ENCODE measurements at regions not wholly inside any gene's neighbourhood (a gene's known extent, or its start where the extent isn't known, plus 50 kb on each side); places are given as distances from the start of the nearest gene placed in this dataset.

DNA sequence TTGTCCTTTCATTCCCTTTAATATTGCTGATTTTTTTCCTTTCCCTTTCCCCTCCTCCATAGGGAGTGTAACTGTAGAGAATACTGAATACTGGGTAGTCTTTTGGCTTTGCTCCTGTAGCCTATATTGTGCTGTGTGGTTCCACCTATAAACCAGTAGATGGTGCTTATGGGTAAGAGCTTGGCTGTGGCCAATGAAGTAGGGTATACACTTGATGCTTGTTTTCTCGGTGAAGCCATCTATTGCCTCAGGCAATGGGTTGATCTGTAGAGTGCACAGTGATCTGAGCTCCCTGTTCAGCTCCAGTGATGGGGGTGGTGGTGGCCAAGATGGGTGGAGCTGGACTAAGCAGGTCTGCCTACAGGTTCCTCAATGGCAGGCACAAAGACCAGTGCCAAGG lies 203.3 kb upstream of the IMPG1 start:
- Histone ChIP-seq H3K4me3 (ENCODE audit: low read length) (no peak overlapping the region), H3K36me3 (ENCODE audit: control insufficient read depth, insufficient read depth, low read length) (no peaks in the 10 kb centered on the region), H3K9ac (ENCODE audit: extremely low read depth, low read length, poor library complexity, severe bottlenecking) (no peak overlapping the region), H3K27ac (ENCODE audit: low read depth, low read length) (no peak overlapping the region), H3K4me1 (ENCODE audit: control insufficient read depth, insufficient read depth, low read length) (no peaks in the 10 kb centered on the region), H3K9me3 (ENCODE audit: control insufficient read depth, low read length) (no peaks in the 10 kb centered on the region), H3K27me3 (ENCODE audit: control insufficient read depth, insufficient read depth, low read length, poor library complexity, severe bottlenecking) (no peaks in the 10 kb centered on the region)
- Mint-ChIP-seq H3K9me3 (peaks cover 11% of the 10 kb centered on the region), H3K4me1 (no peaks in the 10 kb centered on the region), H3K36me3 (ENCODE audit: low read depth) (no peaks in the 10 kb centered on the region), H3K4me3 (no peak overlapping the region), H3K27ac (no peak overlapping the region), H3K27me3 (ENCODE audit: insufficient read depth) (no peaks in the 10 kb centered on the region)
- TF ChIP-seq, protein P1, sequence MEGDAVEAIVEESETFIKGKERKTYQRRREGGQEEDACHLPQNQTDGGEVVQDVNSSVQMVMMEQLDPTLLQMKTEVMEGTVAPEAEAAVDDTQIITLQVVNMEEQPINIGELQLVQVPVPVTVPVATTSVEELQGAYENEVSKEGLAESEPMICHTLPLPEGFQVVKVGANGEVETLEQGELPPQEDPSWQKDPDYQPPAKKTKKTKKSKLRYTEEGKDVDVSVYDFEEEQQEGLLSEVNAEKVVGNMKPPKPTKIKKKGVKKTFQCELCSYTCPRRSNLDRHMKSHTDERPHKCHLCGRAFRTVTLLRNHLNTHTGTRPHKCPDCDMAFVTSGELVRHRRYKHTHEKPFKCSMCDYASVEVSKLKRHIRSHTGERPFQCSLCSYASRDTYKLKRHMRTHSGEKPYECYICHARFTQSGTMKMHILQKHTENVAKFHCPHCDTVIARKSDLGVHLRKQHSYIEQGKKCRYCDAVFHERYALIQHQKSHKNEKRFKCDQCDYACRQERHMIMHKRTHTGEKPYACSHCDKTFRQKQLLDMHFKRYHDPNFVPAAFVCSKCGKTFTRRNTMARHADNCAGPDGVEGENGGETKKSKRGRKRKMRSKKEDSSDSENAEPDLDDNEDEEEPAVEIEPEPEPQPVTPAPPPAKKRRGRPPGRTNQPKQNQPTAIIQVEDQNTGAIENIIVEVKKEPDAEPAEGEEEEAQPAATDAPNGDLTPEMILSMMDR (conservative IDR thresholded peaks at IDR 0.05): peak; percentile 76
- WGBS, 2 experiments (ENCODE audit: insufficient coverage in 1 of 2, insufficient read length in 1 of 2): 86% methylated on average over 1 of the region's 1 CpG; no CpG with 5 or more reads in 1 of the 2 experiments
- DNase-seq: peak; percentile 48

DNA sequence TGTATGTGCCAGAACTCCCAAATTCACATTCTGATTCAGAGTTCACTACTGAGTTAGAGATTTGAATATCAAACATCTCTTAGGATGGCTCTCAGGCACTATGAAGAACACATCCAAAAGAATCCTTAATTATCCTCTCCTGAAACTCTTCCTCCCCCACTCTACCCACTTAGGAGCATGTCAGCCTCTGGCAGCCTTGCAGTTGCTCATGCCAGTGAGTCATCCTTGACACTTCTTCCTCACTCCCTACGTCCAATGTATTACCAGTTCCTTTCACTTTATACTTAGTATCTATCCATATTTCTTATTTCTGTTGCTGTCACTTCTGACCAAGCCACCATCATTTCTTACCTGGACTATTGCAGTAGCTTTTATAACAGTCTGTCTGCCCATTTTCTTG lies 192.0 kb upstream of the IMPG1 start:
- peaks cover 61% of the 10 kb centered on the region for H3K9me3 Mint-ChIP-seq
- WGBS, 2 experiments (ENCODE audit: insufficient coverage in 1 of 2, insufficient read length in 1 of 2): 82 to 84% methylated on average over 1 of the region's 1 CpG
- H3K4me1 Mint-ChIP-seq: no peaks in the 10 kb centered on the region
- peaks cover 2% of the 10 kb centered on the region for H3K36me3 Mint-ChIP-seq (ENCODE audit: low read depth)
- Histone ChIP-seq H3K9ac (ENCODE audit: extremely low read depth, low read length, poor library complexity, severe bottlenecking) (no peak overlapping the region), H3K4me3 (ENCODE audit: low read length) (no peak overlapping the region), H3K4me1 (ENCODE audit: control insufficient read depth, insufficient read depth, low read length) (no peaks in the 10 kb centered on the region), H3K27ac (ENCODE audit: low read depth, low read length) (no peak overlapping the region), H3K9me3 (ENCODE audit: control insufficient read depth, low read length) (peaks cover 33% of the 10 kb centered on the region), H3K27me3 (ENCODE audit: control insufficient read depth, insufficient read depth, low read length, poor library complexity, severe bottlenecking) (no peaks in the 10 kb centered on the region), H3K36me3 (ENCODE audit: control insufficient read depth, insufficient read depth, low read length) (no peaks in the 10 kb centered on the region)
- H3K4me3 Mint-ChIP-seq: no peak overlapping the region
- no peak overlapping the region for H3K27ac Mint-ChIP-seq
- TF ChIP-seq, protein P1 (conservative IDR thresholded peaks at IDR 0.05): no peak
- no peaks in the 10 kb centered on the region for H3K27me3 Mint-ChIP-seq (ENCODE audit: insufficient read depth)
- no peak for DNase-seq

DNA sequence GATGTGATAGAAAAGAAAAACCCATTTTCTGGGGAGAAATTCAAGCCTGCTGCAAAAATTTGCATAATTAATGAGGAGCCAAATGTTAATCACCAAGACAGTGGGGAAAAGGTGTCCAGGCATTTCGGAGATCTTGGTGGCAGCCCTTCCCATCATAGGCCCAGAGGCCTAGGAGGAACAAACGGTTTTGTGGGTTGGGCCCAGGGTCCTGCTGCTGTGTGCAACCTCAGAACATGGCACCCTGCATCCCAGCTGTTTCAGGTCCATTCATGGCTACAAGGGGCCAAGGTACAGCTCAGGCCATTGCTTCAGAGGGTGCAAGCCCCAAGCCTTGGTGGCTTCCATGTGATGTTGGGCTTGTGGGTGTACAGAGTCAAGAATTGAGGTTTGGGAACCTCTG lies 189.8 kb upstream of the IMPG1 start:
- Mint-ChIP-seq H3K9me3 (peaks cover 53% of the 10 kb centered on the region), H3K27ac (no peak overlapping the region)

More for the DNA sequence above, 189.8 kb upstream of the IMPG1 start:
- WGBS, 2 experiments (ENCODE audit: insufficient coverage in 1 of 2, insufficient read length in 1 of 2): 84% methylated on average over 2 of the region's 2 CpGs; no CpG with 5 or more reads in 1 of the 2 experiments
- DNase-seq: no peak
- peaks cover 2% of the 10 kb centered on the region for H3K36me3 Mint-ChIP-seq (ENCODE audit: low read depth)
- H3K27me3 ChIP-seq (ENCODE audit: control insufficient read depth, insufficient read depth, low read length, poor library complexity, severe bottlenecking): no peaks in the 10 kb centered on the region
- H3K4me1 Mint-ChIP-seq: no peaks in the 10 kb centered on the region
- no peaks in the 10 kb centered on the region for H3K4me1 ChIP-seq (ENCODE audit: control insufficient read depth, insufficient read depth, low read length)
- no peak overlapping the region for H3K27ac ChIP-seq (ENCODE audit: low read depth, low read length)
- TF ChIP-seq, protein P1 (conservative IDR thresholded peaks at IDR 0.05): no peak
- peaks cover 33% of the 10 kb centered on the region for H3K9me3 ChIP-seq (ENCODE audit: control insufficient read depth, low read length)
- no peaks in the 10 kb centered on the region for H3K27me3 Mint-ChIP-seq (ENCODE audit: insufficient read depth)
- H3K36me3 ChIP-seq (ENCODE audit: control insufficient read depth, insufficient read depth, low read length): no peaks in the 10 kb centered on the region
- peak overlapping the region; percentile 24 for H3K4me3 ChIP-seq (ENCODE audit: low read length)
- H3K4me3 Mint-ChIP-seq: no peak overlapping the region
- no peak overlapping the region for H3K9ac ChIP-seq (ENCODE audit: extremely low read depth, low read length, poor library complexity, severe bottlenecking)
